HFFc6 (cell line): ENCODE measurements at regions not wholly inside any gene's neighbourhood (a gene's known extent, or its start where the extent isn't known, plus 50 kb on each side); places are given as distances from the start of the nearest gene placed in this dataset.

Experiments
- DNase-seq: peaks from one replicate; pipeline ENCODE4 v3.0.0-alpha.2; 2018
- H3K27ac Mint-ChIP-seq: 2 replicates; pipeline ENCODE4 v1.8.0; 2020; ENCODE audit warnings: mild to moderate bottlenecking, mixed read lengths
- H3K27me3 Mint-ChIP-seq: 2 replicates; pipeline ENCODE4 v1.8.0; 2021; ENCODE audit warnings: mild to moderate bottlenecking, moderate library complexity, mixed read lengths; ENCODE audit not compliant: insufficient read depth
- H3K36me3 Mint-ChIP-seq: 2 replicates; pipeline ENCODE4 v1.8.0; 2021; ENCODE audit warnings: low read depth, mixed read lengths
- H3K4me1 Mint-ChIP-seq: 2 replicates; pipeline ENCODE4 v1.8.0; 2020; ENCODE audit warnings: low read depth, mixed read lengths
- H3K4me3 Mint-ChIP-seq: 2 replicates; pipeline ENCODE4 v1.8.0; 2020; ENCODE audit warnings: mild to moderate bottlenecking, moderate library complexity, mixed read lengths
- H3K9me3 Mint-ChIP-seq: 2 replicates; pipeline ENCODE4 v1.8.0; 2020; ENCODE audit warnings: mild to moderate bottlenecking, mixed read lengths
- CTCF ChIP-seq: fragments of 200-600 bp; sonication (generic); IDR thresholded peaks from 2 replicates; pipeline ENCODE4 v1.5.0; 2021; ENCODE audit warnings: antibody characterized with exemption, mild to moderate bottlenecking

- Mint-ChIP-seq H3K27ac (no peak overlapping the region), H3K9me3 (peaks cover 38% of the 10 kb centered on the region), H3K36me3 (peaks cover 5% of the 10 kb centered on the region; the same call in 1 of the 2 replicates), H3K4me3 (no peak overlapping the region), H3K4me1 (no peaks in the 10 kb centered on the region), H3K27me3 (no peaks in the 10 kb centered on the region)
- no peak for DNase-seq
- TF ChIP-seq CTCF: no peak
Observed at GRCh38 chr5:104533498-104533897, 970.9 kb upstream of the NUDT12 start.

GRCh38 chr5:104526866-104527265 lies 964.3 kb upstream of the NUDT12 start:
- Mint-ChIP-seq H3K4me1 (no peaks in the 10 kb centered on the region), H3K9me3 (peaks cover 33% of the 10 kb centered on the region), H3K36me3 (no peaks in the 10 kb centered on the region), H3K4me3 (no peak overlapping the region), H3K27me3 (no peaks in the 10 kb centered on the region), H3K27ac (no peak overlapping the region)
- DNase-seq: no peak
- no peak for TF ChIP-seq CTCF

GRCh38 chr5:104513640-104514072 lies 951.1 kb upstream of the NUDT12 start:
- H3K36me3 Mint-ChIP-seq: no peaks in the 10 kb centered on the region
- no peak overlapping the region for H3K4me3 Mint-ChIP-seq
- DNase-seq: no peak
- TF ChIP-seq CTCF: no peak
- no peaks in the 10 kb centered on the region; the same call in 1 of the 2 replicates for H3K27me3 Mint-ChIP-seq
- H3K27ac Mint-ChIP-seq: no peak overlapping the region
- peaks cover 32% of the 10 kb centered on the region for H3K9me3 Mint-ChIP-seq
- no peaks in the 10 kb centered on the region for H3K4me1 Mint-ChIP-seq

GRCh38 chr5:104513121-104513602 lies 950.6 kb upstream of the NUDT12 start:
- H3K9me3 Mint-ChIP-seq: peaks cover 37% of the 10 kb centered on the region
- no peak for DNase-seq
- no peaks in the 10 kb centered on the region for H3K4me1 Mint-ChIP-seq
- no peak overlapping the region for H3K4me3 Mint-ChIP-seq
- H3K27me3 Mint-ChIP-seq: no peaks in the 10 kb centered on the region; the same call in 1 of the 2 replicates
- H3K27ac Mint-ChIP-seq: no peak overlapping the region
- no peaks in the 10 kb centered on the region for H3K36me3 Mint-ChIP-seq
- TF ChIP-seq CTCF: no peak

GRCh38 chr5:104512063-104512825 lies 949.7 kb upstream of the NUDT12 start:
- no peaks in the 10 kb centered on the region; the same call in 1 of the 2 replicates for H3K27me3 Mint-ChIP-seq
- no peak overlapping the region for H3K27ac Mint-ChIP-seq
- H3K4me1 Mint-ChIP-seq: no peaks in the 10 kb centered on the region
- no peak for DNase-seq
- H3K4me3 Mint-ChIP-seq: no peak overlapping the region
- H3K36me3 Mint-ChIP-seq: no peaks in the 10 kb centered on the region
- peaks cover 43% of the 10 kb centered on the region for H3K9me3 Mint-ChIP-seq
- no peak for TF ChIP-seq CTCF
